ENCODE measurements at regions not wholly inside any gene's neighbourhood (a gene's known extent, or its start where the extent isn't known, plus 50 kb on each side); places are given as distances from the start of the nearest gene placed in this dataset.

GRCh38 chr10:21014141-21014540 lies 117.0 kb upstream of the NEBL start:
- TF ChIP-seq EZH2 (IDR thresholded peaks at IDR 0.05; ENCODE audit: borderline replicate concordance, low read depth, low read length, severe bottlenecking) (no peak), CTCF (IDR thresholded peaks at IDR 0.05; ENCODE audit: borderline replicate concordance, extremely low read depth, low read length, poor library complexity, severe bottlenecking) (no peak)

Measured in DND-41 (cell line).